ENCODE measurements at regions not wholly inside any gene's neighbourhood (a gene's known extent, or its start where the extent isn't known, plus 50 kb on each side); places are given as distances from the start of the nearest gene placed in this dataset.
"Not testable (repeated sequence)": the region's sequence is repeated elsewhere in the genome, so short reads cannot be mapped to it uniquely, and the experiment has no call there.

- DNase-seq (ENCODE audit: low read depth in 2 of 2) = no peak
These were observed 142.2 kb downstream of the MZT1 start for GRCh38 chr13:72585254-72585653.

- DNase-seq (ENCODE audit: low read depth in 2 of 2) = no peak
These were observed 156.2 kb downstream of the MZT1 start for GRCh38 chr13:72571191-72571590.

GRCh38 chr13:72570019-72570418 lies 157.4 kb downstream of the MZT1 start:
- no peak for DNase-seq (ENCODE audit: low read depth in 2 of 2)

GRCh38 chr13:72567566-72567965 lies 159.9 kb downstream of the MZT1 start:
- DNase-seq (ENCODE audit: low read depth in 2 of 2) = no peak

- no peak for DNase-seq (ENCODE audit: low read depth in 2 of 2)
These were observed 160.9 kb downstream of the MZT1 start for GRCh38 chr13:72566526-72566925.

GRCh38 chr13:72565893-72566292 lies 161.5 kb downstream of the MZT1 start:
- DNase-seq (ENCODE audit: low read depth in 2 of 2) = no peak

- no peak for DNase-seq (ENCODE audit: low read depth in 2 of 2)
These were observed 164.7 kb downstream of the MZT1 start for GRCh38 chr13:72562686-72563085.

GRCh38 chr13:72561791-72562190 lies 165.6 kb downstream of the MZT1 start:
- DNase-seq (ENCODE audit: low read depth in 2 of 2) = no peak

GRCh38 chr13:72559716-72560115 lies 167.7 kb downstream of the MZT1 start:
- no peak for DNase-seq (ENCODE audit: low read depth in 2 of 2)

GRCh38 chr13:72556945-72557344 lies 170.5 kb downstream of the MZT1 start:
- no peak for DNase-seq (ENCODE audit: low read depth in 2 of 2)

GRCh38 chr13:72555601-72556000 lies 171.8 kb downstream of the MZT1 start:
- no peak for DNase-seq (ENCODE audit: low read depth in 2 of 2)

- no peak for DNase-seq (ENCODE audit: low read depth in 2 of 2)
These were observed 174.7 kb downstream of the MZT1 start for GRCh38 chr13:72552731-72553130.

GRCh38 chr13:72545895-72546294 lies 181.5 kb downstream of the MZT1 start:
- not testable (repeated sequence) for DNase-seq (ENCODE audit: low read depth in 2 of 2)

GRCh38 chr13:72545030-72545719 lies 182.3 kb downstream of the MZT1 start:
- DNase-seq (ENCODE audit: low read depth in 2 of 2) = no peak

- DNase-seq (ENCODE audit: low read depth in 2 of 2) = no peak
These were observed 183.4 kb downstream of the MZT1 start for GRCh38 chr13:72544042-72544441.

- no peak for DNase-seq (ENCODE audit: low read depth in 2 of 2)
These were observed 185.2 kb downstream of the MZT1 start for GRCh38 chr13:72542241-72542640.

- DNase-seq (ENCODE audit: low read depth in 2 of 2) = no peak
These were observed 185.8 kb downstream of the MZT1 start for GRCh38 chr13:72541674-72542073.

GRCh38 chr13:72540881-72541280 lies 186.5 kb downstream of the MZT1 start:
- DNase-seq (ENCODE audit: low read depth in 2 of 2) = no peak

GRCh38 chr13:72539925-72540324 lies 187.5 kb downstream of the MZT1 start:
- DNase-seq (ENCODE audit: low read depth in 2 of 2) = no peak

- no peak for DNase-seq (ENCODE audit: low read depth in 2 of 2)
These were observed 189.6 kb downstream of the MZT1 start for GRCh38 chr13:72537782-72538181.

GRCh38 chr13:72537395-72537780 lies 190.0 kb downstream of the MZT1 start:
- DNase-seq (ENCODE audit: low read depth in 2 of 2) = no peak

- DNase-seq (ENCODE audit: low read depth in 2 of 2) = no peak
These were observed 190.6 kb downstream of the MZT1 start for GRCh38 chr13:72536714-72537394.

GRCh38 chr13:72534951-72535640 lies 192.3 kb downstream of the MZT1 start:
- no peak for DNase-seq (ENCODE audit: low read depth in 2 of 2)

All from stimulated activated CD8-positive, alpha-beta memory T cell treated with anti-CD3 and anti-CD28 coated beads, Interleukin-7, amount 100 ng/mL, for 1 hour (primary cell).